ENCODE measurements at regions not wholly inside any gene's neighbourhood (a gene's known extent, or its start where the extent isn't known, plus 50 kb on each side); places are given as distances from the start of the nearest gene placed in this dataset.

DNA sequence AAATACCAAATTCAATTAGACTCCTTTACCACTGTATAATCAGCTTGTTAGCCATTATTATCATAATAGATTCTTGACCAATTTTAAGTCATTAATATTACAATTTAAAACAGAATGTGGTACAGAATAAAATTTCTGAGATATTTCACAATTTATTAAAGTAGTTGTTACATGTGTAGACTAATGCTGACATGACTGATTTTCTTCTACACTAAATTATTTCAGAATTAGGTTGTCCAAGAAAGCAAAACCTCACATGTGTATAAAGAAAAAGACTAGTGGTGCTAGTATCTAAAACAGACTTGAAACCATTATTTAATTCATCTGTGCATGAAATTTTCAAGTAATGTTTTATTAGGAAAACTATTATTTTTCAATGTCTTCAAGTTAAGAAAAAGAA is 79.2 kb upstream of the COL3A1 start:
- no peaks in the 10 kb centered on the region for H3K36me3 ChIP-seq (replicated peaks in 1 of 2; ENCODE audit: control insufficient read depth in 1 of 2, insufficient read depth in 2 of 2, low read length in 2 of 2)
- H3K27ac ChIP-seq (ENCODE audit: extremely low read length, insufficient read depth, low read length), result no peak overlapping the region
- FAIRE-seq, result no peak
- in situ Hi-C loops (cut with HindIII; ENCODE audit: extremely low pct_ligation_motif_present, low pct_unique_long_range_greater_than_20kb), result no loop called here
- H3K27me3 ChIP-seq (ENCODE audit: control insufficient read depth in 1 of 2, insufficient read depth in 2 of 2, low read length in 2 of 2), result no peaks in the 10 kb centered on the region
- CTCF ChIA-PET (ENCODE audit: low intra/inter-chr PET ratio, low total read pairs), result no interaction called here
- H3K4me1 ChIP-seq (ENCODE audit: insufficient read depth, low read length), result no peaks in the 10 kb centered on the region
- no peaks in the 10 kb centered on the region for H4K20me1 ChIP-seq (ENCODE audit: insufficient read depth, low read length)
- H2AFZ ChIP-seq (ENCODE audit: low read length), result no peak overlapping the region
- intact Hi-C loops (cut with micrococcal nuclease; ENCODE audit: unreplicated experiment), result no loop called here
- no peak overlapping the region for H3K9ac ChIP-seq (ENCODE audit: insufficient read depth, low read depth, low read length)
- no peak for ATAC-seq
- H3K4me3 ChIP-seq (replicated peaks in 1 of 3; ENCODE audit: insufficient read depth in 1 of 3, low read depth in 2 of 3, low read length in 3 of 3), result no peak overlapping the region
- no peak for DNase-seq (ENCODE audit: low spot score)
- peaks cover 5% of the 10 kb centered on the region; the same call in 1 of the 2 replicates for H3K9me3 ChIP-seq (ENCODE audit: low read length)
- TF ChIP-seq PLSCR1 (CRISPR knock-in tag; IDR thresholded peaks at IDR 0.05; ENCODE audit: borderline replicate concordance) (no peak), MAFF (IDR thresholded peaks at IDR 0.05; ENCODE audit: low read depth, low read length) (peak; percentile 79), MAFK (conservative IDR thresholded peaks at IDR 0.05 in 1 of 2, IDR thresholded peaks at IDR 0.05 in 1 of 2; ENCODE audit: low read length in 2 of 2) (peak; percentile 62 to 88)
- POLR2A ChIA-PET, result no interaction called here
- BruUV-seq (replicated peaks), result no TSS peak
- H3K79me2 ChIP-seq (ENCODE audit: insufficient read depth, low read length), result no peaks in the 10 kb centered on the region
- H3K4me2 ChIP-seq (ENCODE audit: low read depth, low read length), result no peak overlapping the region

- no TSS peak for BruUV-seq (replicated peaks)
- in situ Hi-C loops (cut with HindIII; ENCODE audit: extremely low pct_ligation_motif_present, low pct_unique_long_range_greater_than_20kb), result no loop called here
- DNase-seq (ENCODE audit: low spot score), result no peak
- intact Hi-C loops (cut with micrococcal nuclease; ENCODE audit: unreplicated experiment), result no loop called here
- H4K20me1 ChIP-seq (ENCODE audit: insufficient read depth, low read length), result no peaks in the 10 kb centered on the region
- H3K79me2 ChIP-seq (ENCODE audit: insufficient read depth, low read length), result no peaks in the 10 kb centered on the region
- no peaks in the 10 kb centered on the region for H3K27me3 ChIP-seq (ENCODE audit: control insufficient read depth in 1 of 2, insufficient read depth in 2 of 2, low read length in 2 of 2)
- WGBS (ENCODE audit: low lambda C conversion rate), result 2% methylated on average over 3 of the region's 3 CpGs
- H3K27ac ChIP-seq (ENCODE audit: extremely low read length, insufficient read depth, low read length), result no peak overlapping the region
- H3K4me1 ChIP-seq (ENCODE audit: insufficient read depth, low read length), result no peaks in the 10 kb centered on the region
- H3K9ac ChIP-seq (ENCODE audit: insufficient read depth, low read depth, low read length), result no peak overlapping the region
- FAIRE-seq, result no peak
- POLR2A ChIA-PET, result no interaction called here
- no peak overlapping the region for H3K4me3 ChIP-seq (replicated peaks in 1 of 3; ENCODE audit: insufficient read depth in 1 of 3, low read depth in 2 of 3, low read length in 3 of 3)
- CTCF ChIA-PET (ENCODE audit: low intra/inter-chr PET ratio, low total read pairs), result no interaction called here
- H3K36me3 ChIP-seq (replicated peaks in 1 of 2; ENCODE audit: control insufficient read depth in 1 of 2, insufficient read depth in 2 of 2, low read length in 2 of 2), result no peaks in the 10 kb centered on the region
- peak overlapping the region; percentile 46 for H2AFZ ChIP-seq (ENCODE audit: low read length)
- ATAC-seq, result no peak
- H3K4me2 ChIP-seq (ENCODE audit: low read depth, low read length), result no peak overlapping the region
- H3K9me3 ChIP-seq (ENCODE audit: low read length), result no peaks in the 10 kb centered on the region
- TF ChIP-seq, protein P1, sequence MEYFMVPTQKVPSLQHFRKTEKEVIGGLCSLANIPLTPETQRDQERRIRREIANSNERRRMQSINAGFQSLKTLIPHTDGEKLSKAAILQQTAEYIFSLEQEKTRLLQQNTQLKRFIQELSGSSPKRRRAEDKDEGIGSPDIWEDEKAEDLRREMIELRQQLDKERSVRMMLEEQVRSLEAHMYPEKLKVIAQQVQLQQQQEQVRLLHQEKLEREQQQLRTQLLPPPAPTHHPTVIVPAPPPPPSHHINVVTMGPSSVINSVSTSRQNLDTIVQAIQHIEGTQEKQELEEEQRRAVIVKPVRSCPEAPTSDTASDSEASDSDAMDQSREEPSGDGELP (IDR thresholded peaks at IDR 0.05; ENCODE audit: borderline replicate concordance, low read depth), result no peak
- TF ChIP-seq TOE1 (CRISPR knock-in tag; IDR thresholded peaks at IDR 0.05) (no peak), KLF9 (CRISPR knock-in tag; IDR thresholded peaks at IDR 0.05; ENCODE audit: low read depth) (no peak), ZXDC (CRISPR knock-in tag; IDR thresholded peaks at IDR 0.05) (no peak), FIP1L1 (IDR thresholded peaks at IDR 0.05; ENCODE audit: borderline replicate concordance, insufficient read depth, low read depth, low read length) (no peak), STAT5B (CRISPR knock-in tag; IDR thresholded peaks at IDR 0.05) (no peak), HHEX (CRISPR knock-in tag; IDR thresholded peaks at IDR 0.05) (no peak), BRD4 (CRISPR knock-in tag; IDR thresholded peaks at IDR 0.05) (no peak), POLR2A (IDR thresholded peaks at IDR 0.05; ENCODE audit: insufficient read depth in 1 of 2, low read depth in 2 of 2, low read length in 2 of 2) (no peak)
- TF ChIP-seq, protein P2, sequence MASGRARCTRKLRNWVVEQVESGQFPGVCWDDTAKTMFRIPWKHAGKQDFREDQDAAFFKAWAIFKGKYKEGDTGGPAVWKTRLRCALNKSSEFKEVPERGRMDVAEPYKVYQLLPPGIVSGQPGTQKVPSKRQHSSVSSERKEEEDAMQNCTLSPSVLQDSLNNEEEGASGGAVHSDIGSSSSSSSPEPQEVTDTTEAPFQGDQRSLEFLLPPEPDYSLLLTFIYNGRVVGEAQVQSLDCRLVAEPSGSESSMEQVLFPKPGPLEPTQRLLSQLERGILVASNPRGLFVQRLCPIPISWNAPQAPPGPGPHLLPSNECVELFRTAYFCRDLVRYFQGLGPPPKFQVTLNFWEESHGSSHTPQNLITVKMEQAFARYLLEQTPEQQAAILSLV (CRISPR knock-in tag; IDR thresholded peaks at IDR 0.05; ENCODE audit: borderline replicate concordance), result no peak
- TF ChIP-seq, protein P3, sequence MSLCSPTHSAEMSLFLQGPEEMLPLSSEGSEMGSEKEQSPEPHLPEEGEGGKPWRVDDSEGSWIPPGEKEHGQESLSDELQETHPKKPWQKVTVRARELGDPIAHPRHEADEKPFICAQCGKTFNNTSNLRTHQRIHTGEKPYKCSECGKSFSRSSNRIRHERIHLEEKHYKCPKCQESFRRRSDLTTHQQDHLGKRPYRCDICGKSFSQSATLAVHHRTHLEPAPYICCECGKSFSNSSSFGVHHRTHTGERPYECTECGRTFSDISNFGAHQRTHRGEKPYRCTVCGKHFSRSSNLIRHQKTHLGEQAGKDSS (CRISPR knock-in tag; IDR thresholded peaks at IDR 0.05; ENCODE audit: borderline replicate concordance, low read depth), result no peak
Observed at GRCh38 chr2:188897096-188897495, 77.1 kb upstream of the COL3A1 start.
